NT2/D1 (cell line): ENCODE measurements at regions not wholly inside any gene's neighbourhood (a gene's known extent, or its start where the extent isn't known, plus 50 kb on each side); places are given as distances from the start of the nearest gene placed in this dataset.
"Not testable (repeated sequence)": the region's sequence is repeated elsewhere in the genome, so short reads cannot be mapped to it uniquely, and the experiment has no call there.

Source experiments
- DNase-seq: peaks from one replicate; pipeline ENCODE4 v3.0.0-alpha.2; 2011; ENCODE audit warnings: low read depth, low spot score
- H3K27me3 ChIP-seq: 2 replicates; pipeline ENCODE4 v1.6.0; 2011; ENCODE audit warnings: mild to moderate bottlenecking; ENCODE audit not compliant: insufficient read length, insufficient read depth
- H3K36me3 ChIP-seq: 2 replicates; pipeline ENCODE4 v1.6.1; 2011; ENCODE audit warnings: mild to moderate bottlenecking, low read length, mixed read lengths; ENCODE audit not compliant: insufficient read depth, insufficient read length
- H3K4me1 ChIP-seq: 2 replicates; pipeline ENCODE4 v1.5.1; 2011; ENCODE audit not compliant: insufficient read depth, insufficient read length
- H3K4me3 ChIP-seq: 2 replicates; pipeline ENCODE4 v1.5.1; 2011; ENCODE audit warnings: low read depth; ENCODE audit not compliant: insufficient read length
- H3K9ac ChIP-seq: 2 replicates; pipeline ENCODE4 v1.6.0; 2011; ENCODE audit warnings: low read depth; ENCODE audit not compliant: insufficient read length
- H3K9me3 ChIP-seq: 2 replicates; pipeline ENCODE4 v1.5.1; 2011; ENCODE audit warnings: mild to moderate bottlenecking, low read length; ENCODE audit not compliant: insufficient read depth

DNA sequence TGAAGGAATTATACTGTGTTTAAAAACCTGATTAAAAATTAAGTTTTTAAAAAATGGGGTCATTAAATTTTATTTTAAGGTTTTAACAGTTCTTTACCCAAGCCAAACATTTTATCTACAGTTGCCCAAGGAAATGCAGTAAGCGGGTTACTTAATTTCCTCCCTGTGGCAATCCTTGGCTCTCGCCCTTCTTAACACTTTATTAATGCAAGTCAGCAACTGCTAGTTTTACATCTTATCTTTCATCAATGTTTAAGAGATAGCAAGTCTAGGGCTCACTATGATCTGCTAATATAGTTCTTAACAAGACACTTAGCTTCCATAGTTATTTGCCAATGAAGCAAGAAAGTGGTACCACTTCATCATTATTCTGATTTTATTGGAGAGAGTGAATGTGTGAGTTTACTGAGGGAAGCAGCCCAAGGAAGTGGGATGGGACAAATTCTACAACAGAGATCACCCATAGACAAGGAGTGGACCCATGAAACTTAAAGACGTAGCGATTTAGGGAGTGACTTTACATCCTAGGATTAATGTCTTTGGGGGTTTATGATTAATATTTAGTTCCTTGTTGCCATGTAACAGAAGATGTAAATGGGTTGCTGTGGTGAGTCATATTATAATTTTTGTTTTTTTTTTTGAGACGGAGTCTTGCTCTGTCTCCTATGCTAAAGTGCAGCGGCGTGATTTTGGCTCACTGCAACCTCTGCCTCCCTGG lies 120.4 kb upstream of the ZNF658 start:
- not testable (repeated sequence) for DNase-seq, H3K36me3 ChIP-seq, H3K9ac ChIP-seq, H3K4me3 ChIP-seq, H3K27me3 ChIP-seq, H3K4me1 ChIP-seq, H3K9me3 ChIP-seq

DNA sequence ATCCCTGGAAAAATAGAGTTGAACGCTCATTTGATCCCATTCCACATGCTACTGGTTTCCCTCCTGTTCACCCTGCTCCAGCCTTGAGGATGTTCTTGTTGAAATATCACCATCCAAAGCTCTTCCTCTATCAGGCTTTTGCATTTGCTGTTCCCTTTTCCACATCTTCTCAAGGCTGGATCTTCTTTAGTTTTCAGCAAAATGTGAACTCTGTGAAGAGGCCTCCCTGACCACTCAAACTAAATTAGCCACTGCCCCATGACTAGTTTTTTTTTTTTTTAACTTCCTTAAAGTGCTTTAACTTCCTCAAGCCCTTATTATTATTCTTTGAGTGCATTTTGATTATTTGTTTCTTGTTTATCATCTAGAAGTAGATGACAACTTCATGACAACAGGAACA lies 119.3 kb upstream of the ZNF658 start:
- H3K9me3 ChIP-seq, DNase-seq, H3K36me3 ChIP-seq: not testable (repeated sequence)

DNA sequence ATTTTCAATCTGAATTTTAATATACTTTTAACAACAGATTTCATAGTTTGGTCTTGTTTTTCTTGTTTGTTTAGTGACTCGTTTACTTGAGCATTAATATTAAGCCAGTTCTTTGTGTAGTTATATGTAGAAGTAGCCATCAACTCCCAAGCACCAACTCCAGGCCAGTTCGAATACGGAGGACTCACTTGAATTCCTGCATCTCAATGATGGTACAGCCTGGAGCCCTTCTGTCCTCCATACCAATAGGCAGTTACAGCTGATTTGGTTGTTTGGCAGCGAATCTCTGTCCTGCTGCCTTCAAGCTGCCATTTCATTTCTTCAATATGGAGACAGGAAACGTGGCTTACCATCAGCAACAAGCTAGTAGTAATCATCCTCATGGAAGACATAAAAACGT lies 118.5 kb upstream of the ZNF658 start:
- not testable (repeated sequence) for H3K9ac ChIP-seq, DNase-seq, H3K9me3 ChIP-seq, H3K36me3 ChIP-seq, H3K4me1 ChIP-seq, H3K27me3 ChIP-seq, H3K4me3 ChIP-seq

More for the DNA sequence above, 119.3 kb upstream of the ZNF658 start:
- not testable (repeated sequence) for H3K27me3 ChIP-seq, H3K4me1 ChIP-seq, H3K4me3 ChIP-seq, H3K9ac ChIP-seq

DNA sequence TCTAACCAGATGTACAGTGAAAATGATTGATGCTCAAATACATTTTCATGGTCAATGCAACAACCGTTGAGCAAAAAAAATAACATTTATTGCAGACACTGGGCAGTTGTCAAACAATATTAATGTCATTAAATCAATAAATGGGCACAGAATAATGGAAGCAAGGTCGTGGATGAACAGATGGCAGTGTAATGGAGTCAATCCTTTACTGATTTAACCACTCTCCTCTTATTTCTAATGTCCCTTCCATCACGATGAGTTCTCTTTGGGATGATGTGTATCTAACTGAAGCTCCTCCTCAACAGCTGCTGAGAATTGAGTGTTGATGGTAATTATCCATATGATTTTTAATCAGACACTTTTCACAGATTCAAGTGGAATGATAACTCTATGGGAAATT lies 114.9 kb upstream of the ZNF658 start:
- not testable (repeated sequence) for H3K36me3 ChIP-seq, H3K9ac ChIP-seq, DNase-seq, H3K4me3 ChIP-seq, H3K9me3 ChIP-seq, H3K27me3 ChIP-seq, H3K4me1 ChIP-seq

DNA sequence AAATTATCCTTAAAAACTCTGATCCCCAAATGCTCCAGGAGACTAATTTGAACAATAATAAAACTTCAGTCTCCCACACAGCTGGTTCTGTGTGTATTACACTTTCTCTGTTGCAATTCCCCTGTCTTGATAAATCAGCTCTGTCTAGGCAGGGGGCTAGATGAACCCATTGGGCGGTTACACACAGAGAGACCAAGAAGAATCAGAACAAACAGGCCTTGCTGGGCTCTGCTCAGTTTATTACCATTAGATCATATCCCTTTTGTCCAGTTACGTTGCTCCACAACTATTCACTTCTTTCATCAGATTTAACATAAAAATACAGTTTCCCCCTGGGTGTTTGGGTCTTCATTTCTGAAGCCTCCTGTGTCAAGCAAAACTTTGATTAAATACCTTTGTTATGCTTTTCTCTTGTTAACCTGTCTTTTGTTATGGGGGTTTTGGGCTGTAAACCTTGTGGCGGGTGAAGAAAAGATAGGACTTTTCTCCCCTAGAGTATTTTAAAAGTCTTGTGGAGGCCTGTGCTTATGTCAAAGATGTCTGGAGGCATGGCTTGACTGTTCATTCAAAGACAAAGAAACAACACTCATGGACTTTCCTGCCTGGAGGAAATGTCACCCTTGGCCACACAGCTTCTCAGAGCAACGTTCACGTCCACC lies 109.3 kb upstream of the ZNF658 start:
- H3K9ac ChIP-seq, DNase-seq, H3K4me3 ChIP-seq, H3K36me3 ChIP-seq, H3K4me1 ChIP-seq, H3K27me3 ChIP-seq, H3K9me3 ChIP-seq: not testable (repeated sequence)

DNA sequence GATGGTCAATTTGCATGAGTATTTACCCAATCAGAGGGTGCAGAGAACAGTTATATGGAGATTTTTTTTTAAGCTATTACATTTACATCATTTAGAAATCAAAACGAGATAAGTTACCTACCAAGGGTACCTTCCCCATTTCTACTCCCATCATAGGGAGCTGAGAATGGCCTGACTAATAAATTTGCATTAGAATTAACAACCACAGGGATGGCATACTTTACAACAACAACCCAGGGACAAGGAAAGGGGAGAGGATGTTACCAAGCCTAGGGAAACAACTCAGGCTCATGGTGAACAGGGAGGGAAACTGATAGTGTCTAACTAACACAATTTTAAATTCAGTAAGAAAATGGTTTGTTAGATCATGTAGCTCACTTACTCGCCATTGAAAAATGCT lies 105.8 kb upstream of the ZNF658 start:
- not testable (repeated sequence) for H3K4me3 ChIP-seq

DNA sequence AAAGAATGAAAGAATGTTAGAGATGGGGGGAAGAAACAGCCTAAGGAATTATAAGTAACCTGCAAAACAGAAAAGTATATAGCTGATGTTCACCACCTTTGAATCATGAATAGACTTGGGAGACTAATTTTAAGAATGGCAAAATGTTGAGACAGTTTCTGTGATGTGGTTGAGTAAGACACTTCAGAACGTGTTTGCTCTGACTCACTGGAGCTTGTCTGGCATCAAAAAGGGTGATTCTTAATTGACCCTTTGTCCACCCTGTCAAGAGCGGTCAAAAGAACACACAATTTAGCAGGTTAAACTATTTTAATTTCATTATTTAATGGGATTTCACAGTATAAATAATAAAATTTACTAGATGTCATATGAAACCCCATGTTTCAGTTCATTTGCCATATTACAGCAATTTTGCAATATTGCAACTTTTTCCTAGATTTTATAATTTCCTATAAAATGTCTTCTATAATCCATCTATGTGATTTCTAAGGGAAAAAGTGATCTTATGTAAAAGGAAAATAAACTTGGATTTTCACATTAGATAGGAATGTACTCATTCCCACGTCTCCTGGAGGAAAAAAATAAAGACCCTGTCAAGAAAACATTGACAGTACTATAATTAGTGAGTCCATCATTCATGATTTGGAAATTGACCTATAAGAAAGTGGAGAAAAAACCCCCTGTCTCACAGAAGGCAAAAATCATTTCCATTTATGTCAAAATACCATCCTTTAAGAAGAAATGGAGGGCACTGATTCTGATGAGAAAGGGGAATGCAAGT lies 104.6 kb upstream of the ZNF658 start:
- H3K27me3 ChIP-seq, H3K9me3 ChIP-seq, H3K9ac ChIP-seq, H3K4me1 ChIP-seq, H3K4me3 ChIP-seq, DNase-seq, H3K36me3 ChIP-seq: not testable (repeated sequence)

More for the DNA sequence above, 105.8 kb upstream of the ZNF658 start:
- not testable (repeated sequence) for H3K4me1 ChIP-seq, H3K9me3 ChIP-seq, H3K27me3 ChIP-seq, H3K9ac ChIP-seq, H3K36me3 ChIP-seq
- DNase-seq = peak; percentile 48

DNA sequence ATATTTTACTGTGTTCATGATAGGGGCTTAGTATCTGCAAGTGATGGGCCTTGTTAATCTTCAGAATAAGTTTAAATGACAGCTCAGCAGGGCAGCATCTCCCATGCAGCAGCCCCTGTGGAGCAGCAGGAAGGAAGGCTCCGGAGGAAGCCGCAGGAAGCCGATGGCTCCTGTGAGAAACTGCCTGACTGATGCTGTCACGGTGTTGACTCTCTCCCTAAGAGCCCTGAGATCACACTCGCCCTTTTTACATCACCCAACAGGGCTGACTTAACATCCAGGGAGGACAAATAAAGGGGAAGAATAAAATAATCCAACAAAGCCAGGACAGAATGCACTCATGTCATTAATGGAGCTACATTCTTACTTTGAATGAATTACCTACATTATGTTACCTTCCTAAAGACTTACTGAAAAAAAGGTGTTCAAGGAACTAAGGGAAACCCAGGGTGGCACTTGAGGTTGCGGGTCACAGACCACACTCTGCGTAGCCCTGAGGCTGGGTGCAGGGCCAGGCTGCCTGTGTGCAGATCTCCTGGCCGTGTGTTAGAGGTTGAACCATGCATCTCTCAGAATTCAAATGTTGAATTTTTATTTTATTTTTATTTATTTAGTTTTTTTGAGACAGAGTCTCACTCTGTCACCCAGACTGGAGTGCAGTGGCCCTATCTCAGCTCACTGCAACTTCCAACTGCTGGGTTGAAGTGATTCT lies 102.5 kb upstream of the ZNF658 start:
- not testable (repeated sequence) for H3K27me3 ChIP-seq, H3K36me3 ChIP-seq, H3K9ac ChIP-seq, H3K4me3 ChIP-seq, H3K9me3 ChIP-seq, H3K4me1 ChIP-seq
- DNase-seq = peak; percentile 57

DNA sequence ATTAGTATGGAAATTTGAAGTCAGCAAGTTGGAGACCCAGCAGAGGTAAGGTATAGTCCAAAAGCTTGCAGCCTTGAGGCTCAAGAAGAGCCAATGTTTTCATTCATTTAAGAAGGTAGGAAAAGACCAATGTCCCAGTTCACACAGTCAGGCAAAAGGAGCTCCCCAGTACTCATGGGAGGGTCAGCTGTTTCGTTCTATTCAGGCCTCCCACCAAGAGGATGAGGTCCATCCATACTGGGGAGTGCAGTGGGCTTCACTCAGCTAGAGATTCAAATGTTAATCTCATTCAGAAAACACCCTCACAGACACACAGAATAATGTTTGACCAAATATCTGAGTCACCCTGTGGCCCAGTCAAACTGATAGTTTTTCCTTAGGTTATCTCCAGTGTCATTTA lies 96.9 kb upstream of the ZNF658 start:
- H3K9me3 ChIP-seq, H3K4me3 ChIP-seq, DNase-seq, H3K36me3 ChIP-seq, H3K9ac ChIP-seq, H3K27me3 ChIP-seq, H3K4me1 ChIP-seq: not testable (repeated sequence)

DNA sequence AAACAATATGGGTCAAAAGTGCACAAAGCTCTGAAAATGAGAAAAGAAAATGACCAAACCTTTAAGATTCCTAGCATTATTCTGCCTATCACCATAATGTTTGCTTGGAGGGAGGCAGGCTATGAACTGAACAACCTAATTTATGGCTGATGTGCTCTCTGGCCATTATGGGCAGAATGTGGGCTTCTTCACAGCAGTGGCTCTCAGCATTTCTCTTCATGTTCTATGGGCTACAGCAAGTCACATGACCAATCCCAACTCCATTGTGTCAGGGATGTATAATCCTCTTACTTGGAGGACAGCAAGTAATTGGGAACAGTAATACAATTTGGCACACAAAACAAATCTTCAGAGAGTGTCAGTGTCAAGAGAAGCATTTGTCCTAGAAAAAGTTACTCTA lies 90.3 kb upstream of the ZNF658 start:
- H3K4me3 ChIP-seq, H3K4me1 ChIP-seq, DNase-seq, H3K27me3 ChIP-seq, H3K9ac ChIP-seq, H3K9me3 ChIP-seq, H3K36me3 ChIP-seq: not testable (repeated sequence)

DNA sequence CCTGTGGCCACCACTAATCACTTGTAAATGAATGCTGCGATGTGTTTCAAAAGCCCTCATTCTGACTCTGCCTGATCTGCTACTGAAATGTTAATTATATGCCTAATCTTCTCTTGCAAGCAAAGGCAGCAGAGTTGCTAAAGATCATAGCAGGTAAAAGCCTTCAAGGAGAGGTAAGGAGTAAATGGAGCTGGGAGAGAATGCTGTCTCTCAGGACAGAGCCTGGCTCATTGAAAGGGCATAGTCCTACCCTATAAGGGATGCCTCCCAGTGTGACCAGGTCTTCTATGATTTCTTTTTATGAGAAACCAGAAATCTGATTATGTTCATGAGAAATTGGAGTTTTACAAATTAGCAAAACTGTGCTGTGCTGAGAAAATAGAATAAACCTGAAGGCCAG lies 88.2 kb upstream of the ZNF658 start:
- not testable (repeated sequence) for DNase-seq

More for the DNA sequence above, 88.2 kb upstream of the ZNF658 start:
- not testable (repeated sequence) for H3K4me3 ChIP-seq, H3K4me1 ChIP-seq, H3K9me3 ChIP-seq, H3K9ac ChIP-seq, H3K36me3 ChIP-seq, H3K27me3 ChIP-seq
